Spleen (tissue), 11 donors: ENCODE measurements at regions not wholly inside any gene's neighbourhood (a gene's known extent, or its start where the extent isn't known, plus 50 kb on each side); places are given as distances from the start of the nearest gene placed in this dataset.
A peak's percentile ranks its signal among the peaks of the same experiment; 100 is the strongest.

Experiments
- DNase-seq: peaks from one replicate; pipeline ENCODE4 v3.0.0-alpha.2; 2020
- H3K27ac ChIP-seq, 8 donors: fragments of 200-600 bp; sonication (generic) in 7 of 8; 1 replicate in 4 of 8; 2 replicates in 4 of 8; pipeline versions ENCODE4 v1.5.0 to v1.8.0; 2016 to 2021; ENCODE audit warnings: inconsistent platforms in 4 of 8, mild to moderate bottlenecking in 4 of 8, moderate library complexity in 1 of 8
- H3K27me3 ChIP-seq, 7 donors: fragments of 200-600 bp; sonication (generic) in 6 of 7; replicated peaks in 1 of 7; 1 replicate in 4 of 7; 2 replicates in 3 of 7; pipeline versions ENCODE4 v1.5.0 to v1.8.0; 2016 to 2021; ENCODE audit warnings: inconsistent platforms in 3 of 7, mild to moderate bottlenecking in 1 of 7
- H3K36me3 ChIP-seq, 6 donors: fragments of 200-600 bp; sonication (generic) in 5 of 6; 1 replicate in 4 of 6; 2 replicates in 2 of 6; pipeline versions ENCODE4 v1.5.0 to v1.8.0; 2016 to 2021; ENCODE audit warnings: inconsistent platforms in 2 of 6
- H3K4me1 ChIP-seq, 6 donors: fragments of 200-600 bp; sonication (generic) in 5 of 6; 1 replicate in 3 of 6; 2 replicates in 3 of 6; pipeline versions ENCODE4 v1.5.0 to v1.8.0; 2016 to 2021; ENCODE audit warnings: inconsistent platforms in 3 of 6
- H3K4me3 ChIP-seq, 8 donors: fragments of 200-600 bp; sonication (generic) in 7 of 8; 1 replicate in 4 of 8; 2 replicates in 4 of 8; pipeline versions ENCODE4 v1.5.0 to v1.8.0; 2016 to 2021; ENCODE audit warnings: inconsistent platforms in 4 of 8, mild to moderate bottlenecking in 4 of 8, moderate library complexity in 2 of 8
- H3K9me3 ChIP-seq, 8 donors: fragments of 200-600 bp; sonication (generic) in 7 of 8; 1 replicate in 4 of 8; 2 replicates in 4 of 8; pipeline versions ENCODE4 v1.5.0 to v1.8.0; 2016 to 2021; ENCODE audit warnings: inconsistent platforms in 4 of 8
- CTCF ChIP-seq, 11 experiments: fragments of 200-600 bp in 7 of 11; fragments of 450-650 bp in 4 of 11; sonication (generic) in 4 of 11; IDR thresholded peaks in 8 of 11; conservative IDR thresholded peaks in 3 of 11; 1 replicate in 7 of 11; 2 replicates in 4 of 11; pipeline versions ENCODE4 v1.4.0 to v1.8.0; 2016 to 2021; ENCODE audit warnings: antibody characterized with exemption in 11 of 11, inconsistent platforms in 4 of 11, mild to moderate bottlenecking in 1 of 11
- POLR2A ChIP-seq, 3 donors: fragments of 450-650 bp; IDR thresholded peaks; one replicate each; pipeline ENCODE4 v1.5.1; 2017; ENCODE audit warnings: antibody characterized with exemption in 3 of 3, mild to moderate bottlenecking in 1 of 3
- POLR2AphosphoS5 ChIP-seq, 3 donors: sonication (generic); formaldehyde crosslinking; IDR thresholded peaks; one replicate each; pipeline ENCODE4 v1.5.1; 2017; ENCODE audit warnings: antibody characterized with exemption in 3 of 3
- WGBS, 5 donors: extraction: QIAGEN DNeasy Blood & Tissue Kit in 3 of 5; methylation state at CpG; one replicate each; pipeline versions ENCODE4 v1.1.5 to v1.1.7; 2013 to 2018; 5-methylcytosine and 5-hydroxymethylcytosine counted together
- intact Hi-C: fragments of 100-400 bp; cut with DNase I; formaldehyde crosslinking; loops from one replicate; pipeline ENCODE4 v1.15.0; 2023; ENCODE audit warnings: low total_unique reads
- donor health status: healthy with polysubstance abuse.
- donor health status: DM: no; HTN: no; CAD: no; lungs with moderate emphysema.
- donor health status: DM: no; HTN: no; CAD: no.
- donor health status: Bipolar disorder and iron deficiency.
- donor health status: healthy.
- donor health status: DM: no; HTN: no; CAD: no.
- donor health status: DM: yes; HTN: yes; CAD: no.

GRCh38 chr6:156164701-156165452, 612.3 kb upstream of the ARID1B start:
- intact Hi-C loops: no loop called here
- TF ChIP-seq CTCF (IDR thresholded peaks at IDR 0.05 in 8 of 11, conservative IDR thresholded peaks at IDR 0.05 in 3 of 11): no peak
- TF ChIP-seq POLR2AphosphoS5 (IDR thresholded peaks at IDR 0.05): no peak
- TF ChIP-seq POLR2A (IDR thresholded peaks at IDR 0.05): no peak
- H3K4me1 ChIP-seq: peaks cover 0 to 39% (median 9%) of the 10 kb centered on the region in 6 donors
- H3K9me3 ChIP-seq: no peaks in the 10 kb centered on the region
- no peaks in the 10 kb centered on the region for H3K27me3 ChIP-seq
- H3K36me3 ChIP-seq: no peaks in the 10 kb centered on the region
- peak overlapping the region in 3 of 8 donors; percentile 52 to 86 (median 82) for H3K27ac ChIP-seq
- 39 to 67% (median 51%) methylated on average over 4 of the region's 4 CpGs for WGBS, 5 donors
- no peak for DNase-seq
- H3K4me3 ChIP-seq: no peak overlapping the region

- intact Hi-C loops: no loop called here
- no peak for DNase-seq
- no peaks in the 10 kb centered on the region for H3K9me3 ChIP-seq
- no peaks in the 10 kb centered on the region for H3K36me3 ChIP-seq
- no peak for TF ChIP-seq POLR2A (IDR thresholded peaks at IDR 0.05)
- peaks cover 0 to 34% (median 8%) of the 10 kb centered on the region in 6 donors for H3K4me1 ChIP-seq
- no peak overlapping the region for H3K4me3 ChIP-seq
- H3K27me3 ChIP-seq: no peaks in the 10 kb centered on the region
- 22 to 51% (median 45%) methylated on average over 2 of the region's 2 CpGs for WGBS, 5 donors
- H3K27ac ChIP-seq: peak overlapping the region in 1 of 8 donors; percentile 38
Measured at GRCh38 chr6:156163311-156163710, 613.9 kb upstream of the ARID1B start.

- WGBS, 5 donors: 31 to 50% (median 40%) methylated on average over 3 of the region's 3 CpGs
Measured at GRCh38 chr6:156161471-156161870, 615.7 kb upstream of the ARID1B start.

GRCh38 chr6:156160795-156161165, 616.4 kb upstream of the ARID1B start:
- WGBS, 5 donors: 17 to 33% (median 20%) methylated on average over 3 of the region's 3 CpGs
- TF ChIP-seq POLR2A (IDR thresholded peaks at IDR 0.05): no peak
- TF ChIP-seq CTCF (IDR thresholded peaks at IDR 0.05 in 8 of 11, conservative IDR thresholded peaks at IDR 0.05 in 3 of 11): no peak
- TF ChIP-seq POLR2AphosphoS5 (IDR thresholded peaks at IDR 0.05): no peak
- no peak for DNase-seq

More at GRCh38 chr6:156161471-156161870, 615.7 kb upstream of the ARID1B start:
- H3K27ac ChIP-seq: peak overlapping the region in 1 of 8 donors; percentile 11
- TF ChIP-seq POLR2A (IDR thresholded peaks at IDR 0.05): no peak
- TF ChIP-seq POLR2AphosphoS5 (IDR thresholded peaks at IDR 0.05): no peak
- TF ChIP-seq CTCF (IDR thresholded peaks at IDR 0.05 in 8 of 11, conservative IDR thresholded peaks at IDR 0.05 in 3 of 11): no peak
- H3K36me3 ChIP-seq: no peaks in the 10 kb centered on the region
- no peak for DNase-seq
- H3K9me3 ChIP-seq: no peaks in the 10 kb centered on the region
- intact Hi-C loops: no loop called here
- H3K4me1 ChIP-seq: peaks cover 0 to 16% (median 5%) of the 10 kb centered on the region in 6 donors
- H3K27me3 ChIP-seq: no peaks in the 10 kb centered on the region
- H3K4me3 ChIP-seq: no peak overlapping the region

More at GRCh38 chr6:156160795-156161165, 616.4 kb upstream of the ARID1B start:
- intact Hi-C loops: no loop called here
- no peaks in the 10 kb centered on the region for H3K27me3 ChIP-seq
- H3K4me1 ChIP-seq: peaks cover 0 to 16% (median 5%) of the 10 kb centered on the region in 6 donors
- no peaks in the 10 kb centered on the region for H3K36me3 ChIP-seq
- H3K27ac ChIP-seq: peak overlapping the region in 2 of 8 donors; percentile 11 to 26
- H3K4me3 ChIP-seq: no peak overlapping the region
- no peaks in the 10 kb centered on the region for H3K9me3 ChIP-seq
